ENCODE measurements at regions not wholly inside any gene's neighbourhood (a gene's known extent, or its start where the extent isn't known, plus 50 kb on each side); places are given as distances from the start of the nearest gene placed in this dataset.

DNA sequence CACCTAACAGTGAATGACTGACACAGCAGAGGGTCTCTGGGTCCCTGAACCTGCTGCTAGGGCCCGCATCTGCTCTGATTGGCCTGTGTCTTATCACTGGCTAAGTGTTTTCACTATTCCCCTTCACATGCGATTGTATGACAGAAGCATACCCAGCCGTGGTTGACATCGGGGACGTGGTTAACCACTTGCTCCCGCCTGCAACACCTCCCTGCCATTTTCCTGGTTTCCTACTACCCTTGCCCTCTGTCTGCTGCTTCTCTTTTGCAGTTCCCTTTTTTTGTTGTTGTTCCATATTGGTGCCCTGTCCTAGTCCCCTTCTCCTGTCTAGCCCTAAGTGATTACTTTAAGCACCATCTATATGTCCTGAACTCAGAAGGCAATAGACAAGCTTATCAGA lies 177.0 kb downstream of the RGS9 start:
- no peaks in the 10 kb centered on the region for H3K36me3 ChIP-seq
- no peak overlapping the region for H3K27ac ChIP-seq
- DNase-seq (ENCODE audit: low read depth in 1 of 2, low spot score in 1 of 2) = no peak
- H3K27me3 ChIP-seq = no peaks in the 10 kb centered on the region
- TF ChIP-seq, protein P1, sequence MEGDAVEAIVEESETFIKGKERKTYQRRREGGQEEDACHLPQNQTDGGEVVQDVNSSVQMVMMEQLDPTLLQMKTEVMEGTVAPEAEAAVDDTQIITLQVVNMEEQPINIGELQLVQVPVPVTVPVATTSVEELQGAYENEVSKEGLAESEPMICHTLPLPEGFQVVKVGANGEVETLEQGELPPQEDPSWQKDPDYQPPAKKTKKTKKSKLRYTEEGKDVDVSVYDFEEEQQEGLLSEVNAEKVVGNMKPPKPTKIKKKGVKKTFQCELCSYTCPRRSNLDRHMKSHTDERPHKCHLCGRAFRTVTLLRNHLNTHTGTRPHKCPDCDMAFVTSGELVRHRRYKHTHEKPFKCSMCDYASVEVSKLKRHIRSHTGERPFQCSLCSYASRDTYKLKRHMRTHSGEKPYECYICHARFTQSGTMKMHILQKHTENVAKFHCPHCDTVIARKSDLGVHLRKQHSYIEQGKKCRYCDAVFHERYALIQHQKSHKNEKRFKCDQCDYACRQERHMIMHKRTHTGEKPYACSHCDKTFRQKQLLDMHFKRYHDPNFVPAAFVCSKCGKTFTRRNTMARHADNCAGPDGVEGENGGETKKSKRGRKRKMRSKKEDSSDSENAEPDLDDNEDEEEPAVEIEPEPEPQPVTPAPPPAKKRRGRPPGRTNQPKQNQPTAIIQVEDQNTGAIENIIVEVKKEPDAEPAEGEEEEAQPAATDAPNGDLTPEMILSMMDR (IDR thresholded peaks at IDR 0.05; ENCODE audit: low read depth, low read length) = no peak
- H3K9me3 ChIP-seq (ENCODE audit: low read depth) = no peaks in the 10 kb centered on the region
- H3K4me1 ChIP-seq (ENCODE audit: low read depth) = peaks cover 8% of the 10 kb centered on the region
- no peak overlapping the region for H3K4me3 ChIP-seq

DNA sequence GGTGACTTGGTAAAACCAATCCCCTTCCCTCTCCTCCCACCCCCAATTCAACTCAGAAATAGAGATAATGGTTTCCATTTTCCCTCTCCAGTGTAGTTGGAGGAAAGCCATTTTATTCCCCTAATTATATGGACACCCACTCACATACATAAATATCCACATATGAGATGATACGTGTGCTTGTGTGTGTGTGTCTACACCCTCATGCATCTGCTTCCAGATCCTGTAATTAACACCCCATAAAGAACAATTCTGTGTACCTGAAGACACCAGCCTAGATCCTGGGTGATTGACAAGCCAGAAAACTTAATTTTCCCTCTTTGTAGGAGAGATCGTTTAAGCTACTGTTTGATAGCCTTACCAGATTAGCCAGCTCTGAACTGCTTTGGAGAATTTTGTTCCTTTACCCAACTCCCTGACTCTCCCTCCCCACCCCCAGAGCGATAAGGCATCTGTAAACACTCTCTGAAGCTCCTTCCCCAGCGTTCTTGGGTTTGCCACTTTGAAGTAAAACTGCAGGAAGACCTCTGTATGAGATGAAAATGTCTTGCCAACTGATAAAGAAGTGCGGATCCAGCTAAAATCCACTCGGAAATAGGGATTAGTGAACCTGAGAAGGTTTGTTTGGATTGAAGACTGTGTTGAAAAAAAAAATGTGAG lies 175.7 kb downstream of the RGS9 start:
- peaks cover 8% of the 10 kb centered on the region for H3K4me1 ChIP-seq (ENCODE audit: low read depth)
- DNase-seq (ENCODE audit: low read depth in 1 of 2, low spot score in 1 of 2) = no peak
- H3K27me3 ChIP-seq = no peaks in the 10 kb centered on the region
- TF ChIP-seq, protein P1 (IDR thresholded peaks at IDR 0.05; ENCODE audit: low read depth, low read length) = no peak
- H3K9me3 ChIP-seq (ENCODE audit: low read depth) = no peaks in the 10 kb centered on the region
- H3K4me3 ChIP-seq = no peak overlapping the region
- no peak overlapping the region for H3K27ac ChIP-seq
- no peaks in the 10 kb centered on the region for H3K36me3 ChIP-seq

DNA sequence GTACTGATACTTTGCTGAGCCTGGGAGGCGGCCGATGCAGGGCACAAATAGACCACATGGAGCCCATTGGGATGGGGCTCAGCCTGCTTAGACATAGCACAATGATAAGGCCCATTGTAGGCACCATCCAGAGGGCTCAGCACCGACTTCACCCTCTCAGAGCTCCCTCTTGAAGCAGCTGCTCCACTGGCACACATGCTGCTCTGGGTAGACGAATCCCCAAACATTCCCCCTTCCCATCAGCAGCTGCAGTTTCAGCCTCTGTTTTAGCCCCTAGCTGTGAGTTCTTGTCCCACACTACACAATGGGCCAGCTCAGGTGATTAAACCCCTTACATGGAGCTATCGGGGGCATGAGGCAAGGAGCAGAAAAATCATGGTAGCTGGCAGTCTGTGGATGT lies 174.1 kb downstream of the RGS9 start:
- no peak for DNase-seq (ENCODE audit: low read depth in 1 of 2, low spot score in 1 of 2)
- Histone ChIP-seq H3K9me3 (ENCODE audit: low read depth) (no peaks in the 10 kb centered on the region), H3K4me1 (ENCODE audit: low read depth) (peaks cover 8% of the 10 kb centered on the region), H3K27me3 (no peaks in the 10 kb centered on the region), H3K4me3 (no peak overlapping the region), H3K27ac (no peak overlapping the region), H3K36me3 (no peaks in the 10 kb centered on the region)
- TF ChIP-seq, protein P1 (IDR thresholded peaks at IDR 0.05; ENCODE audit: low read depth, low read length) = no peak

DNA sequence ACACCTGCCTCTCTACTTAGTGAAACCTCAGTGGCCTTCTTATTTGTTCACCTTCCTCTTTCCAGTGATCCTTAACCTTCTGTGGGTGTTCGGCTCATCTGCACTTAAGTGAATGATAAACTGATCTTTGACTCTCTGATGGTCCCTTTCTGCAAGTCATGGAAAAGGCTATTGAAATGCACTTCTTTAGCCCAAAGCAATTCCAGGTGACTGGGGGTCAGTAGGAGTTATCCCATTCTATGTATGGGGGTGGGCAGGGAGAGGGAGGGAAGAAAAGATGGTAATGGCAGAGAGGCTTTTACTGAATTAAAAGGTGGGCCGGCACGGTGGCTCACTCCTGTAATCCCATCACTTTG lies 170.8 kb downstream of the RGS9 start:
- no peak for DNase-seq (ENCODE audit: low read depth in 1 of 2, low spot score in 1 of 2)
- no peak overlapping the region for H3K4me3 ChIP-seq
- no peaks in the 10 kb centered on the region for H3K36me3 ChIP-seq
- no peaks in the 10 kb centered on the region for H3K27me3 ChIP-seq
- H3K9me3 ChIP-seq (ENCODE audit: low read depth) = no peaks in the 10 kb centered on the region
- H3K27ac ChIP-seq = no peak overlapping the region
- H3K4me1 ChIP-seq (ENCODE audit: low read depth) = peaks cover 3% of the 10 kb centered on the region
- TF ChIP-seq, protein P1 (IDR thresholded peaks at IDR 0.05; ENCODE audit: low read depth, low read length) = no peak

DNA sequence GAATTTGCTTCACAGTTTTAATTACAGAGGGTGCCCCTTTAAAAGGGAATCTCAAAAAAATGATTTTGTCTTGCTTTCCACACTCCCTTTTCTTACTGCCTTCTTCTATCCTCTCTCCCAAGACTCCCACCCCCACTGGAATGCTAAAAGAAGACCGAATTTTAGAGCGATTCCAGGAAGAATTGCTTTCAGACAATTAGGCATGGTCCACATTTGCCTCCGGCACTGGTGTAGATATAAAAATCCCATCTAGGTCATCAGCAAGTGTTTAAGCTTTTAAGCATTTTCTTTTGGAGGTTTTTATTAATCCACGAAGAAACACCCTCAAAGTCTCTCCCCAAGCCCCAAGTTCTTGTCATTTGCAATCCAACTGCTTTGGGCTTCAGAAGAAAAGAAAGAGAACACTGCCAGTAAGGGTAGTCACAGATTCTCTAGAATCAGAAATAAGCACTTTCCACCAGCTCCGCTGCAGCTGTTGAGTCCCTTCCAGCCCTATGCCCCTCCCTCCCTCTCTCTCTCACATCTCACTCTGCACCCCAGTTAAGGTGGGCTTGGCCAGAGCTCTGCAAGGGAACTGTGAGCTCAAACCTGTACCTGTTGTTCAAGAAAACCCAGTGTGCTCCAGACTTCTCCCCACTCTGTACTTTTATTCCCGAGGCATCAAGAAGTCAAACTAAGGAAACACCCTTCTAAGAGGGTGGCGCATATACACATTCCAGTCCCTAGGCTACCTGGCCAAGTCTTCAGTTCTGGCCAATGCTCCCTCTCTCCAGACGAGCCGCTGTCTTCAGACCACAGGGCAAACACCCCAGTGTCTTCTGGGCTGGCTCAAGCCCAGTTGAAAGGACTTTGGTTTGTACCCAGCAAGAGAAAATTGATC lies 170.2 kb downstream of the RGS9 start:
- H3K27ac ChIP-seq = no peak overlapping the region
- no peaks in the 10 kb centered on the region for H3K27me3 ChIP-seq
- TF ChIP-seq, protein P1 (IDR thresholded peaks at IDR 0.05; ENCODE audit: low read depth, low read length) = no peak
- H3K4me1 ChIP-seq (ENCODE audit: low read depth) = no peaks in the 10 kb centered on the region
- no peak overlapping the region for H3K4me3 ChIP-seq
- no peak for DNase-seq (ENCODE audit: low read depth in 1 of 2, low spot score in 1 of 2)
- H3K36me3 ChIP-seq = no peaks in the 10 kb centered on the region
- no peaks in the 10 kb centered on the region for H3K9me3 ChIP-seq (ENCODE audit: low read depth)

Data from cardiac muscle cell (in vitro differentiated cells and primary cell).